ENCODE measurements at regions not wholly inside any gene's neighbourhood (a gene's known extent, or its start where the extent isn't known, plus 50 kb on each side); places are given as distances from the start of the nearest gene placed in this dataset.
"Not testable (repeated sequence)": the region's sequence is repeated elsewhere in the genome, so short reads cannot be mapped to it uniquely, and the experiment has no call there.

GRCh38 chr4:125591290-125591689 is 276.5 kb downstream of the FAT4 start:
- no peak for DNase-seq
- intact Hi-C loops (cut with DNase I) = no loop called here
- no peaks in the 10 kb centered on the region for H3K4me1 ChIP-seq (replicated peaks in 1 of 2)
- H3K27me3 ChIP-seq = no peaks in the 10 kb centered on the region
- TF ChIP-seq POLR2A (IDR thresholded peaks at IDR 0.05) (no peak), CTCF (IDR thresholded peaks at IDR 0.05) (no peak)
- peaks cover 0 to 4% (median 0%) of the 10 kb centered on the region in 3 donors for H3K9me3 ChIP-seq (replicated peaks in 1 of 3)
- 81 to 91% (median 87%) methylated on average over 8 of the region's 8 CpGs for WGBS, 4 donors
- no peak overlapping the region for H3K4me3 ChIP-seq
- H3K36me3 ChIP-seq (replicated peaks in 1 of 2) = no peaks in the 10 kb centered on the region
- H3K27ac ChIP-seq = no peak overlapping the region

GRCh38 chr4:125594056-125594602 is 279.4 kb downstream of the FAT4 start:
- TF ChIP-seq POLR2A (IDR thresholded peaks at IDR 0.05) (no peak), CTCF (IDR thresholded peaks at IDR 0.05) (no peak)
- H3K4me3 ChIP-seq = no peak overlapping the region
- no peak overlapping the region for H3K27ac ChIP-seq
- no peaks in the 10 kb centered on the region for H3K4me1 ChIP-seq (replicated peaks in 1 of 2)
- DNase-seq = no peak
- H3K9me3 ChIP-seq (replicated peaks in 1 of 3) = peaks cover 0 to under 1% (median 0%) of the 10 kb centered on the region in 3 donors
- no peaks in the 10 kb centered on the region for H3K36me3 ChIP-seq (replicated peaks in 1 of 2)
- intact Hi-C loops (cut with DNase I) = no loop called here
- WGBS, 4 donors = 77 to 88% (median 84%) methylated on average over 4 of the region's 4 CpGs
- H3K27me3 ChIP-seq = no peaks in the 10 kb centered on the region

- intact Hi-C loops (cut with DNase I); H3K4me3 ChIP-seq; H3K27ac ChIP-seq; H3K27me3 ChIP-seq; DNase-seq; H3K36me3 ChIP-seq (replicated peaks in 1 of 2); H3K4me1 ChIP-seq (replicated peaks in 1 of 2); H3K9me3 ChIP-seq (replicated peaks in 1 of 3): not testable (repeated sequence)
- 67 to 73% (median 70%) methylated on average over 2 of the region's 2 CpGs for WGBS, 4 donors
Measured at GRCh38 chr4:125605926-125606325, 291.2 kb downstream of the FAT4 start.

GRCh38 chr4:125620066-125620860 is 305.5 kb downstream of the FAT4 start:
- H3K36me3 ChIP-seq (replicated peaks in 1 of 2) = no peaks in the 10 kb centered on the region

More at GRCh38 chr4:125620066-125620860, 305.5 kb downstream of the FAT4 start:
- Histone ChIP-seq H3K27me3 (no peaks in the 10 kb centered on the region), H3K4me1 (replicated peaks in 1 of 2) (no peaks in the 10 kb centered on the region), H3K27ac (no peak overlapping the region), H3K9me3 (replicated peaks in 1 of 3) (no peaks in the 10 kb centered on the region), H3K4me3 (no peak overlapping the region)
- DNase-seq = no peak
- 49 to 66% (median 57%) methylated on average over 3 of the region's 3 CpGs for WGBS, 4 donors
- TF ChIP-seq POLR2A (IDR thresholded peaks at IDR 0.05) = no peak
- TF ChIP-seq CTCF (IDR thresholded peaks at IDR 0.05) = no peak
- intact Hi-C loops (cut with DNase I) = no loop called here
